8988T (cell line): ENCODE measurements at regions not wholly inside any gene's neighbourhood (a gene's known extent, or its start where the extent isn't known, plus 50 kb on each side); places are given as distances from the start of the nearest gene placed in this dataset.
"Not testable (repeated sequence)": the region's sequence is repeated elsewhere in the genome, so short reads cannot be mapped to it uniquely, and the experiment has no call there.

Source experiments
- DNase-seq: peaks from one replicate; pipeline ENCODE4 v3.0.0; 2011

GRCh38 chr12:34198924-34199323, 176.6 kb downstream of the ALG10 start:
- no peak for DNase-seq

- no peak for DNase-seq
Measured at GRCh38 chr12:34203866-34204620, 181.7 kb downstream of the ALG10 start.

- no peak for DNase-seq
Measured at GRCh38 chr12:34204830-34205285, 182.6 kb downstream of the ALG10 start.

GRCh38 chr12:34205401-34205800, 183.1 kb downstream of the ALG10 start:
- DNase-seq, result no peak

GRCh38 chr12:34206061-34206785, 183.9 kb downstream of the ALG10 start:
- DNase-seq, result no peak

- no peak for DNase-seq
Measured at GRCh38 chr12:34207858-34208257, 185.6 kb downstream of the ALG10 start.

- DNase-seq, result no peak
Measured at GRCh38 chr12:34208331-34209258, 186.3 kb downstream of the ALG10 start.

GRCh38 chr12:34209259-34209835, 187.1 kb downstream of the ALG10 start:
- no peak for DNase-seq

- no peak for DNase-seq
Measured at GRCh38 chr12:34210183-34210582, 187.9 kb downstream of the ALG10 start.

- DNase-seq, result no peak
Measured at GRCh38 chr12:34210689-34211530, 188.6 kb downstream of the ALG10 start.

- no peak for DNase-seq
Measured at GRCh38 chr12:34212651-34213050, 190.4 kb downstream of the ALG10 start.

- no peak for DNase-seq
Measured at GRCh38 chr12:34214011-34214410, 191.7 kb downstream of the ALG10 start.

- DNase-seq, result no peak
Measured at GRCh38 chr12:34215213-34215892, 193.1 kb downstream of the ALG10 start.

GRCh38 chr12:34215893-34216285, 193.6 kb downstream of the ALG10 start:
- DNase-seq, result no peak

GRCh38 chr12:34217660-34218059, 195.4 kb downstream of the ALG10 start:
- no peak for DNase-seq

- DNase-seq, result no peak
Measured at GRCh38 chr12:34218193-34219045, 196.1 kb downstream of the ALG10 start.

- DNase-seq, result no peak
Measured at GRCh38 chr12:34219046-34219770, 196.9 kb downstream of the ALG10 start.

GRCh38 chr12:34220079-34220478, 197.8 kb downstream of the ALG10 start:
- DNase-seq, result not testable (repeated sequence)

GRCh38 chr12:34223640-34224039, 201.3 kb downstream of the ALG10 start:
- DNase-seq, result no peak

- DNase-seq, result not testable (repeated sequence)
Measured at GRCh38 chr12:34226044-34226443, 203.7 kb downstream of the ALG10 start.
